ENCODE measurements at regions not wholly inside any gene's neighbourhood (a gene's known extent, or its start where the extent isn't known, plus 50 kb on each side); places are given as distances from the start of the nearest gene placed in this dataset.

- no peak for TF ChIP-seq CTCF (optimal IDR thresholded peaks at IDR 0.05 in 1 of 3, IDR thresholded peaks at IDR 0.05 in 1 of 3, conservative IDR thresholded peaks at IDR 0.05 in 1 of 3; ENCODE audit: extremely low read depth in 1 of 3, insufficient read depth in 2 of 3, low read length in 3 of 3)
- no peak for TF ChIP-seq EZH2 (IDR thresholded peaks at IDR 0.05; ENCODE audit: low read length)
Observed at GRCh38 chr21:25328736-25329135, 278.5 kb downstream of the MRPL39 start.

Data from keratinocyte (primary cell).